RWPE1 (cell line): ENCODE measurements at regions not wholly inside any gene's neighbourhood (a gene's known extent, or its start where the extent isn't known, plus 50 kb on each side); places are given as distances from the start of the nearest gene placed in this dataset.

ENCODE experiments used
- CTCF ChIA-PET: fragments of 350-600 bp; sonication (Branson Sonifier 250); formaldehyde crosslinking; extraction: SDS; loops from one replicate; lab custom pipeline; 2021; lab: Yijun Ruan, JAX
- POLR2A ChIA-PET: fragments of 400-600 bp; formaldehyde crosslinking; extraction: SDS; loops from one replicate; lab custom pipeline; 2020; ENCODE audit warnings: antibody characterized with exemption; ENCODE audit not compliant: low non-redundant PET; lab: Yijun Ruan, JAX
- DNase-seq: peaks from one replicate; pipeline ENCODE4 v3.0.0; 2012; ENCODE audit warnings: low spot score
- H3K27ac ChIP-seq: fragments of 450-650 bp; 2 replicates; pipeline ENCODE4 v1.5.1; 2017
- TF ChIP-seq, protein P1 (sequence below): fragments of 450-650 bp; conservative IDR thresholded peaks from 2 replicates; pipeline ENCODE4 v1.5.1; 2017; ENCODE audit warnings: low read depth, mild to moderate bottlenecking

DNA sequence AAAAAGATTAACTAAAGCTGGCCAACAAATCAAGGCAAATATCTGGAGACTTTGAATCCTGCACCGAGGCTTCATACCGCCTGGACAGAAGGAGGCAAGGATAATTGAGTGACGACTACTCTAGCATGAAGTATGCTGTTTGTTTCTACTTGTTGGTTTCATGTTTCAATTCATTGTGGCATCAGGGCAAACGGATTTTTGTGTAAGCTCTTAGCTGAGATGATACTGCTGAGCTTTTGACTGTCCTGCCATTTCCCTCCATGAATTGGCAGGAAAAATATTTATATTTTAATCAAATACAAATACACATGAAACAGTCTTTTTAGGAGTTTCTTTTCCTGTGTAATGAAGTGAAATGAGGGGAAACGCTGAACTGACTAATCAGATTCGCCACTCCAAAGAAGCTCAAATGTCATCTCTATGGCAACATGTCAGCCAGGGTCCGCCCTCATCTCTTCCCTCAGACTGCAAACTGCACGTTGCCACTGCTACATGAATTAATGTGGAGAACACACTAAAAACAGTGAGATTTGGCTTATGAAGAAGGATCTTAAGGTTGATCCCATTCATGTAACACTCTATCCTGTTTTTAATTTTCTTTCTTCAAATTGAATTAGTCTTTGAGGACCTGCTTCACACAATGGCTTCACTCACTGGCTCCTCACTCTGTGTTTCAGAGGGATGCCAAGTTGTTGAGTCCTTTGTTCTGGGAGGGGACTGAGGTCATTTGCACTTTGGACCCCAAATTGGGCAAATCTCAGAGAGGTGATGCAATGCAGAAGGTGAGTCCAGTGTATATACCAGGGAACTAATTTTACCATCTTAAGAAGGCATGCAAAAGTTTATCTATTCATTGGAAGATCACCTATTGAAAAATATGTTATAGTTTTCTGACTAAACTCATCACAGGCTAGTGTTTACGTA, 149.6 kb upstream of the MID1 start:
- H3K27ac ChIP-seq: no peak overlapping the region
- CTCF ChIA-PET: interaction anchor here (0.6 to 0.7 kb wide), 6 partner anchors 26 to 1476 kb away, joined by 3 to 5 read pairs (median 4); no protein-coding TSS in a partner anchor
- DNase-seq: no peak
- TF ChIP-seq, protein P1, sequence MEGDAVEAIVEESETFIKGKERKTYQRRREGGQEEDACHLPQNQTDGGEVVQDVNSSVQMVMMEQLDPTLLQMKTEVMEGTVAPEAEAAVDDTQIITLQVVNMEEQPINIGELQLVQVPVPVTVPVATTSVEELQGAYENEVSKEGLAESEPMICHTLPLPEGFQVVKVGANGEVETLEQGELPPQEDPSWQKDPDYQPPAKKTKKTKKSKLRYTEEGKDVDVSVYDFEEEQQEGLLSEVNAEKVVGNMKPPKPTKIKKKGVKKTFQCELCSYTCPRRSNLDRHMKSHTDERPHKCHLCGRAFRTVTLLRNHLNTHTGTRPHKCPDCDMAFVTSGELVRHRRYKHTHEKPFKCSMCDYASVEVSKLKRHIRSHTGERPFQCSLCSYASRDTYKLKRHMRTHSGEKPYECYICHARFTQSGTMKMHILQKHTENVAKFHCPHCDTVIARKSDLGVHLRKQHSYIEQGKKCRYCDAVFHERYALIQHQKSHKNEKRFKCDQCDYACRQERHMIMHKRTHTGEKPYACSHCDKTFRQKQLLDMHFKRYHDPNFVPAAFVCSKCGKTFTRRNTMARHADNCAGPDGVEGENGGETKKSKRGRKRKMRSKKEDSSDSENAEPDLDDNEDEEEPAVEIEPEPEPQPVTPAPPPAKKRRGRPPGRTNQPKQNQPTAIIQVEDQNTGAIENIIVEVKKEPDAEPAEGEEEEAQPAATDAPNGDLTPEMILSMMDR: no peak
- POLR2A ChIA-PET: no interaction called here

DNA sequence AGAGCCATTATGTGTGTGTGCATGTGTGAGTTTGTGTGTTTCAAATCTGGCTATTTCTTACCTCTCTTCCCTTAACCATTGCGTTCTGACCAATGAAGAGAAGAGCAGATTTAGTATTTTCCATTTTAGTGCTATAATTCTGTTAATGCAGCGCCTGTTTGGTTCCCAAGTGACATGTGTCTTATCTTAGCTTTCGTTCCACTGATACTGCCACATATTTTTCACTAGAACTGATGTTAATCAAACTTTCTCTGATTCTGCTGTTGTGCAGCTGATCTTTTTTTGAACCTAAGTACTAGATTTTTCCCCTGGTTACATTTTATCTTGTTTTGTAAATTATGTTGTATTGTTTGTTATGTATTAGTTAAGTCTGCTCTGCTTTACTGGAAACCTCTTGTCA, 152.9 kb upstream of the MID1 start:
- CTCF ChIA-PET: no interaction called here
- H3K27ac ChIP-seq: no peak overlapping the region
- no peak for DNase-seq
- POLR2A ChIA-PET: no interaction called here
- TF ChIP-seq, protein P1: no peak

DNA sequence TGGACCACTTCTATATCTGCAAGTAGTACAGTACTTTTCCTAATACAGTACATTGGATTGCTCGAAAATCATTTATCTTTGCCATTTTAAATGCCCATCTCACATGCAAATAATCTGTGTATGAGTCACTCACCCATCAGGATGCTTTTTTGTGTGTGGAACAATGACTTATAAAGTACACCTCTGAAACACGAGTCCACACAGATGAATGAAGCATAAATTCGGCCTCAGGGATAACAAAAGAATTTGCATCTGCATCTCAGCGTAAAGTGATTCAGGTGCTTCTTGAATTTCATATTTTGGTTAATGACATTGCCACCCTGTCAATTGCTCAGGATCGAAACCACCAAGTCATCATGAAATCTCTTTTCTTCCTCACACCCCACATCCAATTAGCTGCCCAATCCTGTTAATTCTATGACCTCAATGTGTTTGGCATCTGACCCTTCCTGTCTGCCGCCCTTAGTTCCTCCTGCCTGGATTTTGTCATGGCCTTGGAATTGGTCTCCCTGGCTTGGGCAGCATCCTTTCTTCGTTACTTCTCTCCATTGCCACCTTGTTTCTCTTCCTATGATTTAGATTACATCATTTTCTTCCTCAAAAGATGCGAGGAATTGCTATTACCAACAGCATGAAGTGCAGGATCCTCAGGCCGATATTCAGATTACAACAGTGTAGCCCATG, 161.6 kb upstream of the MID1 start:
- ChIA-PET CTCF (interaction anchor here (0.8 kb wide), 1 partner anchor 13 kb away, joined by 4 read pairs; no protein-coding TSS in a partner anchor), POLR2A (no interaction called here)
- DNase-seq: no peak
- TF ChIP-seq, protein P1: no peak
- no peak overlapping the region for H3K27ac ChIP-seq

DNA sequence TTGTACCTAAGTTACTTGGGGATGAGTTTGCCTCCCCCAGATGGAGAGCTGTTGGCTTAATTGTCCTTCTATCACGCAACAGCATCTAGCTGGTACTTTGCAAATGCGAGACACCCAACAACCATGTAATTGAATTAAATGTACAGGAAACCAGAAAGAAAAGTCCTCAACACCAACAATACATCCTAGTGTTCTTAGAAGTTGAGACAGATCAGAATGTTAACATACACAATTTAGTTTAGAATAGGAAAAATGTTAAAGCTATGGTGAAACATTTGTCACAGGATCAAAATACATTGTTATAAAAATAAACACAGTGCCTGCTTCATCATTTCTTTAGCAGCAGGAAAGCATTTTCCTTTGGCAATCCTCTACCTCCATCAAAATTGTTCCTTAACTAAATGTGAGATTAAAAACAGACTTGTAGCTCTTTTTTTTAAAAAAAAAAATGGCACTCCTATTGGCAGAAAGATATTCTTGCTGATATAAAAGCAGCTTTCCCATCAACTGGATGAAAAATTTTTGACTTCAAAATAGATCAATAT, 163.1 kb upstream of the MID1 start:
- DNase-seq: no peak
- TF ChIP-seq, protein P1: no peak
- ChIA-PET CTCF (interaction anchor here (0.6 kb wide), 1 partner anchor 142 kb away, joined by 10 read pairs; no protein-coding TSS in a partner anchor), POLR2A (no interaction called here)
- H3K27ac ChIP-seq: no peak overlapping the region

DNA sequence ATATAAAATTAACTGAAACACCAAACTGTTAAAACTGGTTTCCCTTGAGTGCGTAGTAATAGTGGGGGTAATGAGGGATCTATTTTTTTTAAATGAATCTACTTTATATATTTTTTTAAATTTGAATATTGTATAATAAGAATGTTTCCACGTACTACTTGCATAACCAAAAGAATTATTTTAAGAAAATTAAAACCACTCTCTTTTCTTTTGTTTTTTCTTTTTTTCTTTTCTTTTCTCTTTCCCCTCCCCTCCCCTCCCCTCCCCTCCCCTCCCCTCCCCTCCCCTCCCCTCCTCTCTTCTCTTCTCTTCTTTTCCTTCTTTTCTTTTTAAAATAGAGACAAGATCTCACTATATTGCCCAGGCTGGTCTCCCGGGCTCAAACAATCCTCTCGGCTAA, 166.9 kb upstream of the MID1 start:
- H3K27ac ChIP-seq: no peak overlapping the region
- TF ChIP-seq, protein P1: no peak
- POLR2A ChIA-PET: no interaction called here
- no peak for DNase-seq
- CTCF ChIA-PET: no interaction called here

DNA sequence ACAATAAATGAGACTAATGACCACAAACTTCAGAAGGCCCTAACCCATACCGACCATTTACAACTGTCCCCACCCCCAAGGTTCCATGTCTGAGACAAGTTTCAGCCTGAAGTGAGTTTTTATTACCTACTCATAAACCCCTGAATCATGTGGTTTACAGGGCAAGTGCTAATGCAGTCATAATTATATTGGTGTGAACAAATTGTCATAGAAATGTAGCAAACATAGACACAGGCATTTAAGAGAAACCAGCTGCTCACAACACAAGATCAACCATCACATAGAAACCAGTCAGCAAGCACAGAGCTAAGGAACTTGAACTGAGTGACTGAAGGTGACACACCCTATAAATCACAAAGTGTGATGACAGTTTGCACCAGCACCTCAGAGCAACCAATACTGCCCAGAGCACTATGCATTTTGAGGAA, 173.8 kb upstream of the MID1 start:
- TF ChIP-seq, protein P1: no peak
- CTCF ChIA-PET: no interaction called here
- H3K27ac ChIP-seq: no peak overlapping the region
- DNase-seq: peak; percentile 5
- POLR2A ChIA-PET: no interaction called here
